Choroid plexus epithelial cell (primary cell): ENCODE measurements at regions not wholly inside any gene's neighbourhood (a gene's known extent, or its start where the extent isn't known, plus 50 kb on each side); places are given as distances from the start of the nearest gene placed in this dataset.
"Not testable (repeated sequence)": the region's sequence is repeated elsewhere in the genome, so short reads cannot be mapped to it uniquely, and the experiment has no call there.

Source experiments
- DNase-seq: peaks from one replicate; pipeline ENCODE4 v3.0.0-alpha.2; 2010; ENCODE audit warnings: low read depth
- H3K4me3 ChIP-seq: 2 replicates; pipeline ENCODE4 v1.5.1; 2011; ENCODE audit warnings: low read depth, mild to moderate bottlenecking, control low read depth, low read length, moderate library complexity
- TF ChIP-seq, protein P1 (sequence below): conservative IDR thresholded peaks from 2 replicates; pipeline ENCODE4 v1.5.1; 2011; ENCODE audit warnings: low read depth, mild to moderate bottlenecking, control low read depth, inconsistent platforms, low read length, moderate library complexity

DNA sequence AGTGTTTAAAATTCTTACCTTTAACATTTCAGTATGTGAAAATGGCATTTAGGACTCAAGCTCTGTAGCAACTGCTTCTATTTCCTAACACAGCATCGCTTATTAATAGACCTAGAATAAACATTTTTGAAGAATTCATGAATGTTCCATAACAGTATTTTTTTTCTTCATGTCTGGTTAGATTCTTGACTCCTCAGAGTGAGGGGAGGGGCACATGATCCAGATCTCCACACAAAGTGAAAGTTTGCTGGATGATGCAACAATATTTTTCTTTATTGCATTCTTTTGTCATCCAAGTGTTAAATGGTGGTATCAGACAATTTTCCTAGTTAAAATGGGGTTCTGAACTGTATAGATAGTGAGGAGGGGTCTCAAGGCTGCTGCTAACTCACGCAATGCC, 130.8 kb upstream of the MAN2A1 start:
- TF ChIP-seq, protein P1, sequence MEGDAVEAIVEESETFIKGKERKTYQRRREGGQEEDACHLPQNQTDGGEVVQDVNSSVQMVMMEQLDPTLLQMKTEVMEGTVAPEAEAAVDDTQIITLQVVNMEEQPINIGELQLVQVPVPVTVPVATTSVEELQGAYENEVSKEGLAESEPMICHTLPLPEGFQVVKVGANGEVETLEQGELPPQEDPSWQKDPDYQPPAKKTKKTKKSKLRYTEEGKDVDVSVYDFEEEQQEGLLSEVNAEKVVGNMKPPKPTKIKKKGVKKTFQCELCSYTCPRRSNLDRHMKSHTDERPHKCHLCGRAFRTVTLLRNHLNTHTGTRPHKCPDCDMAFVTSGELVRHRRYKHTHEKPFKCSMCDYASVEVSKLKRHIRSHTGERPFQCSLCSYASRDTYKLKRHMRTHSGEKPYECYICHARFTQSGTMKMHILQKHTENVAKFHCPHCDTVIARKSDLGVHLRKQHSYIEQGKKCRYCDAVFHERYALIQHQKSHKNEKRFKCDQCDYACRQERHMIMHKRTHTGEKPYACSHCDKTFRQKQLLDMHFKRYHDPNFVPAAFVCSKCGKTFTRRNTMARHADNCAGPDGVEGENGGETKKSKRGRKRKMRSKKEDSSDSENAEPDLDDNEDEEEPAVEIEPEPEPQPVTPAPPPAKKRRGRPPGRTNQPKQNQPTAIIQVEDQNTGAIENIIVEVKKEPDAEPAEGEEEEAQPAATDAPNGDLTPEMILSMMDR = no peak
- H3K4me3 ChIP-seq = no peak overlapping the region
- DNase-seq = peak; percentile 69

DNA sequence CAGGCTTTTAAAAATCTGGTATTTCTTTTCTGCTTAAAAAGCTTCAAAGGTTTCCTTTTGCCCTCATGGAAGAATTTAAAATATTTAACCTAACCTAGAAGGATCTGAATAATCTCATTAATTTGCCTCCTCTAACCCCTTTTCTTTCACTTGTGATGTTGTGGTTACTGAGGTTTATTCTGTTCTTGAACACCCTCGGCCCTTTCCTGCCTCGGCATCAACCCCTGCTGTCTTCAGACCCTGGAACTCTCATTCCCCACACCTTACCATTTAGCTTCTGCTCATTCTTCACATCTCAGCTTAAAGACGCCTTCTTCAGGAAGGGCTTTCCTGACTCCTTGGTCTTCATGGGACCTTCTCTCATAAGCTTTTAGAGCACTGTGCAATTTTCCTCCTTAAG, 131.4 kb upstream of the MAN2A1 start:
- no peak overlapping the region for H3K4me3 ChIP-seq
- TF ChIP-seq, protein P1 = no peak
- peak; percentile 32 for DNase-seq

DNA sequence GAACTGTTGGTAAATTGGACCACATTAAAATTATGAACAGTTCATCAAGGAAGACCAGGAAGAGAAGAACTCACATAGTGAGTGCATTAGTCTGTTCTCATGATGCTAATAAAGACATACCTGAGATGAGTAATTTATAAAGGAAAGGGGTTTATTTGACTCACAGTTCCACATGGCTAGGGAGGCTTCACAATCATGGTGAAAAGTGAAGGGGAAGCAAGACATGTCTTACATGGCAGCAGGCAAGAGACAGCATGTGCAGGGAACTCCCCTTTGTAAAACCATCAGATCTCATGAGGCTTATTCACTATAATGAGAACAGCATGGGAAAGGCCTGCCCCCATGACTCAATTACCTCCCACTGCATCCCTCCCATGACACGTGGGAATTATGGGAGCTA, 135.9 kb upstream of the MAN2A1 start:
- TF ChIP-seq, protein P1 = no peak
- H3K4me3 ChIP-seq = no peak overlapping the region
- no peak for DNase-seq

DNA sequence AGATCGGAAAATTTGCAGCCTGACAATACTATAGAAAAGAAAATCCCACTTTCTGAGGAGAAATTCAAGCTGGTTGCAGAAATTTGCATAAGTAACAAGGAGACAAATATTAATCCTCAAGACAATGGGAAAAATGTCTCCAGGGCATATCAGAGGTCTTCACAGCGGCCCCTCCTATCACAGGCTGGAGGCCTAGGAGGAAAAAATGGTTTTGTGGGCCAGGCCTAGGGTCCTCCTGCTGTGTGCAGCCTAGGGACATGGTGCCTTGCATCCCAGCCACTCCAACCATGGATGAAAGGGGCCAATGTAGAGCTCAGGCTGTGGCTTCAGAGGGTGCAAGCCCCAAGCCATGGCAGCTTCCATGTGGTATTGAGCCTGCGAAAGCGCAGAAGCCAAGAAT, 138.5 kb upstream of the MAN2A1 start:
- H3K4me3 ChIP-seq, DNase-seq: not testable (repeated sequence)

DNA sequence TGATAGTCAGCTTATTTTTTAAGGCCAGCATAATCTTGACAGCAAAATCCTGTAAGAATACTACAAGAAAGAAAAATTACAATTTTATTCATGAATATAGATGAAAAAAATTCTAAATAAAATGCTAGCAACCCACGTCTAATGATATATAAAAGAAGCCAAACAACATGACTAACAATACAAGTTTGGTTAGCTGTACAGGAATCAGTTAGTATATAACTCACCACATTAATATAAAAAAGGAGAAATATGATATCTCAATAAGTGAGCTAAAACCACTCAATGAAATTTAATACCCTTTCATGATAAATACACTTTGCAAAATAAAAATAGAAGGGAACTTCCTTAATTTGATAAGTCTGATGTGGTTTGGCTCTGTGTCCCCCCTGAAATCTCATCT, 139.7 kb upstream of the MAN2A1 start:
- DNase-seq = no peak
- TF ChIP-seq, protein P1 = no peak

DNA sequence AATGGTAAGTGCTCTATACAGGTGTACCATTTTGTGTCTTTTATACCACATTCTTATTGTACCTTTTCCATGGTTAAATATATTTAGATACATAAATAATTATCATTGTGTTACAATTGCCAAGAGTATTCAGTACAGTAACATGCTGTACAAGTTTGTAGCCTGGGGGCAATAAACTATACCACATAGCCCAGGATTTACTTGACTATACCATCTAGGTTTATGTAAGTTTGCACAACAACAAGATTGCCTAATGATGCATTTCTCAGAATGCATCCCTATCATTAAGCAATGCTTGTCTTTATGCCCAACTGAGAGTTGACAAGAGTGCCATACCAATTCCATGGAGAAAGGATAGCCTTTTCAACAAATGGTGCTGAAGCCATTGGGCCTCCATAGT, 136.7 kb upstream of the PJA2 start:
- no peak overlapping the region for H3K4me3 ChIP-seq
- no peak for DNase-seq
- TF ChIP-seq, protein P1 = no peak

More for the DNA sequence above, 139.7 kb upstream of the MAN2A1 start:
- no peak overlapping the region for H3K4me3 ChIP-seq

DNA sequence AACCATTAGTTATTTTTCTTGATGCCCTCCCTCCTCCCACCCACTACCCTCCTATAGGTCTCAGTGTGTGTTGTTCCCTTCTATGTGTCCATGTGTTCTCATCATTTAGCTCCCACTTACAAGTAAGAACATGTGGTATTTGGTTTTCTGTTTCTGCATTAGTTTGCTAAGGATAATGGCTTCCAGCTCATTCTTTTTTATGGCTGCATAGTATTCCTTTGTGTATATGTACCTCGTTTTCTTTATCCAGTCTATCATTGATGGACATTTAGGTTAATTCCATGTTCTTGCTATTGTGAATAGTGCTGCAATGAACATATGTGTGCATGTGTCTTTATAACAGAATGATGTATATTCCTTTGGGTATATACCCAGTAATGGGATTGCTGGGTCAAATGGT, 135.1 kb upstream of the PJA2 start:
- not testable (repeated sequence) for H3K4me3 ChIP-seq, DNase-seq

DNA sequence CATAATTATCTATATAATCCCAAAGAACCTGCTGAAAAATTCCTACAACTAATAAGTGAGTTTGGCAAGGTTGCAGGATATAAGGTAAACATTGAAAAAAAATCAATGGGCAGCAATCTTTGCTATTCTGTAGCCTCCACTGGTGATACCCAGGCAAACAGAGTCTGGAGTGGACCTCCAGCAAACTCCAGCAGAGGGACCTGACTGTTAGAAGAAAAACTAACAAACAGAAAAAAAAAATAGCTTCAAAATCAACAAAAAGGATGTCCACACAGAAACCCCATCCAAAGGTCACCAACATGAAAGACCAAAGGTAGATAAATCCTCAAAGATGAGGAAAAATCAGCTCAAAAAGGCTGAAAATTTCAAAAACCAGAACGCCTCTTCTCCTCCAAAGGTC, 128.9 kb upstream of the PJA2 start:
- H3K4me3 ChIP-seq, DNase-seq: not testable (repeated sequence)

DNA sequence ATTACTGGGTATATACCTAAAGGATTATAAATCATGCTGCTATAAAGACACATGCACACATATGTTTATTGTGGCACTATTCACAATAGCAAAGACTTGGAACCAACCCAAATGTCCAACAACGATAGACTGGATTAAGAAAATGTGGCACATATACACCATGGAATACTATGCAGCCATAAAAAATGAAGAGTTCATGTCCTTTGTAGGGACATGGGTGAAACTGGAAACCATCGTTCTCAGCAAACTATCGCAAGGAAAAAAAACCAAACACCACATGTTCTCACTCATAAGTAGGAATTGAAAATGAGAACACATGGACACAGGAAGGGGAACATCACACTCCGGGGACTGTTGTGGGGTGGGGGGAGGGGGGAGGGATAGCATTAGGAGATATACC, 125.3 kb upstream of the PJA2 start:
- not testable (repeated sequence) for H3K4me3 ChIP-seq, DNase-seq
